SK-N-SH (cell line): ENCODE measurements at regions not wholly inside any gene's neighbourhood (a gene's known extent, or its start where the extent isn't known, plus 50 kb on each side); places are given as distances from the start of the nearest gene placed in this dataset.

Experiments used
- CTCF ChIA-PET: fragments of 300-600, 350-600 bp; formaldehyde crosslinking; extraction: SDS; loops from one replicate; lab custom pipeline; 2021; lab: Yijun Ruan, JAX
- POLR2A ChIA-PET: fragments of 350-600 bp; sonication (Branson Sonifier 250); formaldehyde crosslinking; extraction: SDS; loops from one replicate; lab custom pipeline; 2020; ENCODE audit warnings: antibody characterized with exemption, inconsistent platforms; lab: Yijun Ruan, JAX
- DNase-seq: peaks from one replicate; pipeline ENCODE4 v3.0.0; 2012
- H2AFZ ChIP-seq: fragments of 200-600 bp; sonication (generic); 2 replicates; pipeline ENCODE4 v1.8.1; 2016; ENCODE audit warnings: antibody characterized with exemption, mild to moderate bottlenecking, low read depth
- H3F3A ChIP-seq: fragments of 200-600 bp; sonication (generic); replicated peaks from 2 replicates; pipeline ENCODE3; 2016; ENCODE audit warnings: antibody characterized with exemption, mild to moderate bottlenecking; ENCODE audit not compliant: insufficient read depth
- H3K27ac ChIP-seq, 2 experiments: fragments of 200-500 bp in 1 of 2; fragments of 200-600 bp in 1 of 2; sonication (Bioruptor generic) in 1 of 2; sonication (generic), shearing (Covaris generic) in 1 of 2; 2 replicates each; pipeline versions ENCODE4 v1.5.1 to v1.6.1; 2014 to 2016; ENCODE audit warnings: low read depth in 2 of 2, inconsistent platforms in 1 of 2, low read length in 1 of 2, mild to moderate bottlenecking in 1 of 2, mixed read lengths in 1 of 2
- H3K27me3 ChIP-seq: fragments of 200-600 bp; sonication (generic), shearing (Covaris generic); 2 replicates; pipeline ENCODE4 v1.6.1; 2016; ENCODE audit warnings: mixed run types; ENCODE audit not compliant: insufficient read depth
- H3K36me3 ChIP-seq, 2 experiments: fragments of 200-500 bp in 1 of 2; fragments of 200-600 bp in 1 of 2; sonication (Bioruptor generic) in 1 of 2; sonication (generic) in 1 of 2; replicated peaks in 1 of 2; 2 replicates each; pipeline versions ENCODE3 to v1.5.1; 2014 to 2016; ENCODE audit warnings: low read length in 1 of 2, mild to moderate bottlenecking in 1 of 2; ENCODE audit not compliant: insufficient read depth in 2 of 2, control insufficient read depth in 1 of 2
- H3K4me1 ChIP-seq, 2 experiments: fragments of 200-500 bp in 1 of 2; fragments of 200-600 bp in 1 of 2; sonication (Bioruptor generic) in 1 of 2; sonication (generic), shearing (Covaris generic) in 1 of 2; 2 replicates each; pipeline versions ENCODE4 v1.5.1 to v1.6.1; 2014 to 2016; ENCODE audit warnings: low read depth in 1 of 2, low read length in 1 of 2, mixed run types in 1 of 2; ENCODE audit not compliant: insufficient read depth in 2 of 2, control insufficient read depth in 1 of 2
- H3K4me2 ChIP-seq: fragments of 200-600 bp; sonication (generic), shearing (Covaris generic); 2 replicates; pipeline ENCODE4 v1.6.1; 2017; ENCODE audit warnings: mixed run types
- H3K4me3 ChIP-seq, 2 experiments: fragments of 200-500 bp in 1 of 2; fragments of 200-600 bp in 1 of 2; sonication (Bioruptor generic) in 1 of 2; sonication (generic), shearing (Covaris generic) in 1 of 2; 2 replicates each; pipeline versions ENCODE4 v1.5.1 to v1.8.1; 2014 to 2016; ENCODE audit warnings: low read depth in 2 of 2, inconsistent platforms in 1 of 2, low read length in 1 of 2, mild to moderate bottlenecking in 1 of 2, mixed read lengths in 1 of 2, moderate library complexity in 1 of 2
- H3K79me2 ChIP-seq: fragments of 200-600 bp; sonication (generic); 2 replicates; pipeline ENCODE4 v1.8.1; 2017; ENCODE audit warnings: mild to moderate bottlenecking; ENCODE audit not compliant: insufficient read depth
- H3K9ac ChIP-seq: fragments of 200-600 bp; sonication (generic); 2 replicates; pipeline ENCODE4 v1.6.1; 2017; ENCODE audit warnings: mixed run types
- H3K9me2 ChIP-seq: fragments of 200-600 bp; sonication (generic); 2 replicates; pipeline ENCODE4 v1.6.1; 2017; ENCODE audit warnings: mixed run types
- H3K9me3 ChIP-seq: fragments of 200-600 bp; sonication (generic); 2 replicates; pipeline ENCODE4 v1.6.1; 2017; ENCODE audit warnings: mixed run types, mild to moderate bottlenecking, moderate library complexity
- H4K20me1 ChIP-seq: fragments of 200-600 bp; sonication (generic); 2 replicates; pipeline ENCODE4 v1.6.1; 2017; ENCODE audit warnings: mild to moderate bottlenecking, mixed run types; ENCODE audit not compliant: insufficient read depth
- CTCF ChIP-seq: fragments of 200-600 bp; sonication (generic); IDR thresholded peaks from 2 replicates; pipeline ENCODE4 v1.6.1; 2017; ENCODE audit warnings: antibody characterized with exemption, mild to moderate bottlenecking, moderate library complexity
- FOSL2 ChIP-seq: IDR thresholded peaks from 2 replicates; pipeline ENCODE4 v1.4.0; 2012; ENCODE audit warnings: low read depth, mild to moderate bottlenecking, moderate library complexity, borderline replicate concordance
- GABPA ChIP-seq: IDR thresholded peaks from 2 replicates; pipeline ENCODE4 v1.4.0; 2012; ENCODE audit warnings: low read depth, mild to moderate bottlenecking
- GATA2 ChIP-seq: sonication (generic); formaldehyde crosslinking; IDR thresholded peaks from 2 replicates; pipeline ENCODE4 v1.5.0; 2020; ENCODE audit warnings: mild to moderate bottlenecking, missing genetic modification reagents
- IRF3 ChIP-seq: fragments of 150-350 bp; IDR thresholded peaks from 2 replicates; pipeline ENCODE4 v1.6.1; 2016; ENCODE audit warnings: mild to moderate bottlenecking, low read depth, low read length
- MEF2A ChIP-seq: IDR thresholded peaks from 2 replicates; pipeline ENCODE4 v1.4.0; 2012; ENCODE audit warnings: low read depth, borderline replicate concordance
- REST ChIP-seq: IDR thresholded peaks from 2 replicates; pipeline ENCODE4 v1.6.1; 2012; ENCODE audit warnings: mild to moderate bottlenecking, low read depth, low read length, moderate library complexity
- USF2 ChIP-seq: fragments of 150-350 bp; IDR thresholded peaks from 2 replicates; pipeline ENCODE4 v1.6.1; 2017; ENCODE audit warnings: antibody characterized with exemption, low read length, low read depth, borderline replicate concordance
- WGBS: methylation state at CpG from one replicate; pipeline ENCODE4 v1.1.6; 2017; ENCODE audit warnings: low lambda C conversion rate; 5-methylcytosine and 5-hydroxymethylcytosine counted together
- TF ChIP-seq, protein P1 (sequence below): IDR thresholded peaks from 2 replicates; pipeline ENCODE4 v1.4.0; 2012; ENCODE audit warnings: low read depth, borderline replicate concordance
- TF ChIP-seq, protein P2 (sequence below): IDR thresholded peaks from 2 replicates; pipeline ENCODE4 v1.4.0; 2012; ENCODE audit warnings: low read depth, borderline replicate concordance

GRCh38 chr16:86819533-86819892, 241.2 kb downstream of the FOXL1 start:
- Histone ChIP-seq H3K9me3 (no peaks in the 10 kb centered on the region), H3F3A (peaks cover 9% of the 10 kb centered on the region), H3K27ac (no peak overlapping the region), H3K27me3 (peaks cover 97% of the 10 kb centered on the region)
- 0% methylated on average over 3 of the region's 4 CpGs for WGBS
- DNase-seq, result no peak
- TF ChIP-seq GATA2 (CRISPR knock-in tag) (no peak), REST (no peak), FOSL2 (no peak), GABPA (no peak), MEF2A (no peak), CTCF (peak; percentile 48)
- TF ChIP-seq, protein P1, sequence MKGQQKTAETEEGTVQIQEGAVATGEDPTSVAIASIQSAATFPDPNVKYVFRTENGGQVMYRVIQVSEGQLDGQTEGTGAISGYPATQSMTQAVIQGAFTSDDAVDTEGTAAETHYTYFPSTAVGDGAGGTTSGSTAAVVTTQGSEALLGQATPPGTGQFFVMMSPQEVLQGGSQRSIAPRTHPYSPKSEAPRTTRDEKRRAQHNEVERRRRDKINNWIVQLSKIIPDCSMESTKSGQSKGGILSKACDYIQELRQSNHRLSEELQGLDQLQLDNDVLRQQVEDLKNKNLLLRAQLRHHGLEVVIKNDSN, result no peak
- TF ChIP-seq, protein P2, sequence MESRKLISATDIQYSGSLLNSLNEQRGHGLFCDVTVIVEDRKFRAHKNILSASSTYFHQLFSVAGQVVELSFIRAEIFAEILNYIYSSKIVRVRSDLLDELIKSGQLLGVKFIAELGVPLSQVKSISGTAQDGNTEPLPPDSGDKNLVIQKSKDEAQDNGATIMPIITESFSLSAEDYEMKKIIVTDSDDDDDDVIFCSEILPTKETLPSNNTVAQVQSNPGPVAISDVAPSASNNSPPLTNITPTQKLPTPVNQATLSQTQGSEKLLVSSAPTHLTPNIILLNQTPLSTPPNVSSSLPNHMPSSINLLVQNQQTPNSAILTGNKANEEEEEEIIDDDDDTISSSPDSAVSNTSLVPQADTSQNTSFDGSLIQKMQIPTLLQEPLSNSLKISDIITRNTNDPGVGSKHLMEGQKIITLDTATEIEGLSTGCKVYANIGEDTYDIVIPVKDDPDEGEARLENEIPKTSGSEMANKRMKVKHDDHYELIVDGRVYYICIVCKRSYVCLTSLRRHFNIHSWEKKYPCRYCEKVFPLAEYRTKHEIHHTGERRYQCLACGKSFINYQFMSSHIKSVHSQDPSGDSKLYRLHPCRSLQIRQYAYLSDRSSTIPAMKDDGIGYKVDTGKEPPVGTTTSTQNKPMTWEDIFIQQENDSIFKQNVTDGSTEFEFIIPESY, result no peak
- TF ChIP-seq, all 33 proteins: peak for 1
- Histone ChIP-seq H3K79me2 (no peaks in the 10 kb centered on the region), H3K9me2 (no peaks in the 10 kb centered on the region), H3K36me3 (no peaks in the 10 kb centered on the region), H3K4me3 (no peak overlapping the region), H4K20me1 (no peaks in the 10 kb centered on the region), H3K4me2 (no peak overlapping the region), H3K4me1 (no peaks in the 10 kb centered on the region), H2AFZ (no peak overlapping the region), H3K9ac (no peak overlapping the region)
- CTCF ChIA-PET, result no interaction called here
- POLR2A ChIA-PET, result no interaction called here

GRCh38 chr16:86821895-86822294, 243.5 kb downstream of the FOXL1 start:
- H3K27ac ChIP-seq, result no peak overlapping the region
- POLR2A ChIA-PET, result no interaction called here
- H3K4me1 ChIP-seq, result no peaks in the 10 kb centered on the region; a peak in 1 of 4 replicates
- no peaks in the 10 kb centered on the region for H3K36me3 ChIP-seq
- WGBS, result 0% methylated on average over 2 of the region's 2 CpGs
- no peak overlapping the region for H3K9ac ChIP-seq
- no peaks in the 10 kb centered on the region for H4K20me1 ChIP-seq
- H3K9me2 ChIP-seq, result no peaks in the 10 kb centered on the region
- no peak overlapping the region for H3K4me2 ChIP-seq
- H3F3A ChIP-seq, result peaks cover 9% of the 10 kb centered on the region
- H3K4me3 ChIP-seq, result no peak overlapping the region
- H3K9me3 ChIP-seq, result no peaks in the 10 kb centered on the region
- no peak overlapping the region for H2AFZ ChIP-seq
- no peak for TF ChIP-seq USF2
- no peak for TF ChIP-seq IRF3
- TF ChIP-seq, all 33 proteins: peak for 0
- CTCF ChIA-PET, result interaction anchor here (0.6 kb wide), 1 partner anchor 12 kb away, joined by 3 read pairs; no protein-coding TSS in a partner anchor
- no peak for DNase-seq
- peaks cover 97% of the 10 kb centered on the region for H3K27me3 ChIP-seq
- H3K79me2 ChIP-seq, result no peaks in the 10 kb centered on the region
